HCT116 (cell line): ENCODE measurements at regions not wholly inside any gene's neighbourhood (a gene's known extent, or its start where the extent isn't known, plus 50 kb on each side); places are given as distances from the start of the nearest gene placed in this dataset.

Source experiments
- ATAC-seq: fragments of 200-7000 bp; cut with Tn5 transposase; 2 replicates; pipeline ENCODE4 v1.9.1; 2020; ENCODE audit warnings: mild to moderate bottlenecking, moderate library complexity
- BruUV-seq: library from RNA; stranded (reverse); fragments of 400-500 nt; replicated peaks from 2 replicates; lab custom pipeline; 2021; lab: Mats Ljungman, UMichigan
- CTCF ChIA-PET: fragments of 300-600 bp; sonication (Branson Sonifier 250); formaldehyde crosslinking; loops from one replicate; lab custom pipeline; 2021; ENCODE audit warnings: antibody characterized with exemption; lab: Charles Lee
- POLR2A ChIA-PET: fragments of 300-600, 350-600 bp; sonication (Branson Sonifier 250); formaldehyde crosslinking; loops from one replicate; lab custom pipeline; 2021; ENCODE audit warnings: antibody characterized with exemption; lab: Charles Lee
- RAD21 ChIA-PET, 2 experiments: fragments of 300-600 bp; sonication (Branson Sonifier 250); formaldehyde crosslinking; loops; one replicate each; lab custom pipeline; 2023; ENCODE audit warnings: low total read pairs in 2 of 2; ENCODE audit not compliant: uncharacterized antibody in 2 of 2, unreplicated experiment in 2 of 2, low non-redundant PET in 1 of 2; lab: Charles Lee
- DNase-seq: peaks from one replicate; pipeline ENCODE4 v3.0.0-alpha.2; 2010; ENCODE audit warnings: low read depth, low spot score
- H2AFZ ChIP-seq: fragments of 200-600 bp; shearing (Covaris generic), sonication (generic); 2 replicates; pipeline ENCODE4 v1.6.1; 2017; ENCODE audit warnings: low read depth, mixed run types, mixed read lengths, antibody characterized with exemption, low read length; ENCODE audit not compliant: poor library complexity, severe bottlenecking
- H3K27ac ChIP-seq: 2 replicates; pipeline ENCODE4 v1.5.1; 2012; ENCODE audit warnings: low read depth, low read length
- H3K27me3 ChIP-seq: fragments of 200-600 bp; sonication (generic); 2 replicates; pipeline ENCODE4 v1.6.1; 2016; ENCODE audit warnings: mixed run types, low read length, mixed read lengths; ENCODE audit not compliant: insufficient read depth
- H3K36me3 ChIP-seq, 2 experiments: fragments of 200-500 bp in 1 of 2; fragments of 200-600 bp in 1 of 2; sonication (Bioruptor generic) in 1 of 2; sonication (generic) in 1 of 2; 2 replicates each; pipeline versions ENCODE4 v1.5.1 to v1.6.1; 2014 to 2016; ENCODE audit warnings: low read length in 2 of 2, inconsistent platforms in 1 of 2, mixed read lengths in 1 of 2, mixed run types in 1 of 2; ENCODE audit not compliant: insufficient read depth in 2 of 2, control insufficient read depth in 1 of 2
- H3K4me1 ChIP-seq, 2 experiments: fragments of 200-600 bp in 1 of 2; sonication (generic) in 1 of 2; 2 replicates each; pipeline versions ENCODE4 v1.5.1 to v1.6.1; 2012 to 2017; ENCODE audit warnings: low read length in 2 of 2, inconsistent platforms in 1 of 2, mild to moderate bottlenecking in 1 of 2, mixed read lengths in 1 of 2, mixed run types in 1 of 2, moderate library complexity in 1 of 2; ENCODE audit not compliant: insufficient read depth in 2 of 2, control insufficient read depth in 1 of 2
- H3K4me2 ChIP-seq: fragments of 200-600 bp; sonication (generic); 2 replicates; pipeline ENCODE4 v1.6.1; 2017; ENCODE audit warnings: mixed run types, low read length, mixed read lengths
- H3K4me3 ChIP-seq, 2 experiments: fragments of 200-600 bp in 1 of 2; sonication (generic) in 1 of 2; replicated peaks in 1 of 2; 2 replicates each; pipeline ENCODE4 v1.5.1; 2011 to 2016; ENCODE audit warnings: low read length in 2 of 2, control low read depth in 1 of 2, low read depth in 1 of 2, mild to moderate bottlenecking in 1 of 2, mixed read lengths in 1 of 2, mixed run types in 1 of 2
- H3K79me2 ChIP-seq: fragments of 200-600 bp; sonication (generic); 2 replicates; pipeline ENCODE4 v1.6.1; 2017; ENCODE audit warnings: mild to moderate bottlenecking, mixed run types, low read length, moderate library complexity, mixed read lengths; ENCODE audit not compliant: insufficient read depth
- H3K9ac ChIP-seq: fragments of 200-600 bp; sonication (generic); 2 replicates; pipeline ENCODE4 v1.6.1; 2016; ENCODE audit warnings: low read length, mixed read lengths
- H3K9me2 ChIP-seq: fragments of 200-600 bp; sonication (generic), shearing (Covaris generic); 2 replicates; pipeline ENCODE4 v1.6.1; 2017; ENCODE audit warnings: mixed run types, mild to moderate bottlenecking, moderate library complexity; ENCODE audit not compliant: insufficient read depth
- H3K9me3 ChIP-seq, 2 experiments: fragments of 200-500 bp in 1 of 2; fragments of 200-600 bp in 1 of 2; sonication (Bioruptor generic) in 1 of 2; sonication (generic) in 1 of 2; 2 replicates each; pipeline ENCODE4 v1.6.1; 2014 to 2017; ENCODE audit warnings: low read length in 2 of 2, mixed read lengths in 2 of 2, inconsistent platforms in 1 of 2, low read depth in 1 of 2, mild to moderate bottlenecking in 1 of 2, mixed run types in 1 of 2, moderate library complexity in 1 of 2; ENCODE audit not compliant: control insufficient read depth in 1 of 2, insufficient read depth in 1 of 2
- H4K20me1 ChIP-seq: fragments of 200-600 bp; sonication (generic), shearing (Covaris generic); 2 replicates; pipeline ENCODE4 v1.6.1; 2017; ENCODE audit warnings: mixed run types, mild to moderate bottlenecking, moderate library complexity; ENCODE audit not compliant: insufficient read depth
- ATF3 ChIP-seq: IDR thresholded peaks from 2 replicates; pipeline ENCODE4 v1.6.1; 2012
- CBX3 ChIP-seq: IDR thresholded peaks from 2 replicates; pipeline ENCODE4 v1.6.1; 2012; ENCODE audit warnings: low read depth
- CEBPB ChIP-seq: IDR thresholded peaks from 2 replicates; pipeline ENCODE4 v1.6.1; 2012; ENCODE audit warnings: low read depth
- EGR1 ChIP-seq: IDR thresholded peaks from 2 replicates; pipeline ENCODE4 v1.6.1; 2012; ENCODE audit warnings: low read depth
- ELF1 ChIP-seq: IDR thresholded peaks from 2 replicates; pipeline ENCODE4 v1.6.1; 2012; ENCODE audit warnings: low read depth, borderline replicate concordance
- FOSL1 ChIP-seq: IDR thresholded peaks from 2 replicates; pipeline ENCODE4 v1.6.1; 2012; ENCODE audit warnings: low read depth
- JUND ChIP-seq: IDR thresholded peaks from 2 replicates; pipeline ENCODE4 v1.6.1; 2012
- MAX ChIP-seq: IDR thresholded peaks from 2 replicates; pipeline ENCODE4 v1.6.1; 2012
- POLR2AphosphoS5 ChIP-seq: IDR thresholded peaks from 2 replicates; pipeline ENCODE4 v1.6.1; 2011; ENCODE audit warnings: mild to moderate bottlenecking, low read depth, low read length, moderate library complexity
- RAD21 ChIP-seq: IDR thresholded peaks from 2 replicates; pipeline ENCODE4 v1.6.1; 2012; ENCODE audit warnings: low read depth, mild to moderate bottlenecking
- REST ChIP-seq: IDR thresholded peaks from 2 replicates; pipeline ENCODE4 v1.6.1; 2012; ENCODE audit warnings: low read depth
- SIN3A ChIP-seq: IDR thresholded peaks from 2 replicates; pipeline ENCODE4 v1.6.1; 2012; ENCODE audit warnings: low read depth
- SP1 ChIP-seq: IDR thresholded peaks from 2 replicates; pipeline ENCODE4 v1.6.1; 2012; ENCODE audit warnings: low read depth
- SRF ChIP-seq: IDR thresholded peaks from 2 replicates; pipeline ENCODE4 v1.6.1; 2012; ENCODE audit warnings: low read depth
- TCF7L2 ChIP-seq: IDR thresholded peaks from 2 replicates; pipeline ENCODE4 v1.7.0; 2011; ENCODE audit warnings: borderline replicate concordance, inconsistent platforms; ENCODE audit not compliant: insufficient read depth, insufficient read length; ENCODE audit errors: extremely low read depth
- YY1 ChIP-seq: IDR thresholded peaks from 2 replicates; pipeline ENCODE4 v1.6.1; 2011; ENCODE audit warnings: low read length, low read depth, moderate library complexity, mild to moderate bottlenecking; ENCODE audit not compliant: insufficient replicate concordance; ENCODE audit errors: extremely low read depth
- ZBTB33 ChIP-seq: IDR thresholded peaks from 2 replicates; pipeline ENCODE4 v1.6.1; 2011; ENCODE audit warnings: mild to moderate bottlenecking, low read length, moderate library complexity; ENCODE audit not compliant: insufficient replicate concordance; ENCODE audit errors: extremely low read depth
- ZFX ChIP-seq: fragments of 450-650 bp; IDR thresholded peaks from 2 replicates; pipeline ENCODE4 v1.6.1; 2017
- ZNF274 ChIP-seq: fragments of 200-500 bp; sonication (Bioruptor generic); IDR thresholded peaks from 2 replicates; pipeline ENCODE4 v1.6.1; 2014; ENCODE audit warnings: mild to moderate bottlenecking, low read depth, low read length, inconsistent platforms
- intact Hi-C: fragments of 100-400 bp; cut with micrococcal nuclease; formaldehyde crosslinking; loops from 2 replicates; pipeline ENCODE4 v1.10.0; 2022

- ChIA-PET RAD21 (no interaction called here), POLR2A (no interaction called here), CTCF (no interaction called here)
- H3K9ac ChIP-seq: no peak overlapping the region
- DNase-seq (no peak), ATAC-seq (no peak)
- H3K4me2 ChIP-seq: no peak overlapping the region
- no peak for TF ChIP-seq CEBPB
- TF ChIP-seq FOSL1: no peak
- TF ChIP-seq MAX: no peak
- TF ChIP-seq EGR1: no peak
- TF ChIP-seq YY1: no peak
- no peak for TF ChIP-seq RAD21
- TF ChIP-seq ZBTB33: no peak
- TF ChIP-seq ELF1: no peak
- no peak for TF ChIP-seq ZNF274
- no peak for TF ChIP-seq SP1
- TF ChIP-seq SRF: no peak
- no peak for TF ChIP-seq SIN3A
- TF ChIP-seq ZFX: no peak
- TF ChIP-seq CBX3: no peak
- TF ChIP-seq REST: no peak
- no peak for TF ChIP-seq ATF3
- no peak for TF ChIP-seq POLR2AphosphoS5
- TF ChIP-seq TCF7L2: no peak
- no peak for TF ChIP-seq JUND
- no peak overlapping the region for H3K4me3 ChIP-seq
- H3K4me1 ChIP-seq: peaks cover 0 to 14% of the 10 kb centered on the region in 2 experiments; a peak in 2 of 4 replicates
- H3K27me3 ChIP-seq: no peaks in the 10 kb centered on the region
- no peaks in the 10 kb centered on the region for H4K20me1 ChIP-seq
- no peak overlapping the region for H2AFZ ChIP-seq
- intact Hi-C loops: no loop called here
- H3K27ac ChIP-seq: no peak overlapping the region
- H3K79me2 ChIP-seq: no peaks in the 10 kb centered on the region
- no peaks in the 10 kb centered on the region for H3K9me3 ChIP-seq
- no TSS peak for BruUV-seq
- H3K36me3 ChIP-seq: no peaks in the 10 kb centered on the region
- H3K9me2 ChIP-seq: no peaks in the 10 kb centered on the region
Measured at GRCh38 chr2:9156483-9156882, 50.1 kb upstream of the ASAP2 start.
